ENCODE measurements at regions not wholly inside any gene's neighbourhood (a gene's known extent, or its start where the extent isn't known, plus 50 kb on each side); places are given as distances from the start of the nearest gene placed in this dataset.

- TF ChIP-seq CTCF (conservative IDR thresholded peaks at IDR 0.05; ENCODE audit: low read depth, low read length) = no peak
- DNase-seq (ENCODE audit: low read depth) = no peak
- H3K4me3 ChIP-seq (ENCODE audit: low read length) = no peak overlapping the region
These were observed 665.6 kb upstream of the KLHL29 start for GRCh38 chr2:22719396-22719795.

GRCh38 chr2:22729466-22729865 lies 655.5 kb upstream of the KLHL29 start:
- TF ChIP-seq CTCF (conservative IDR thresholded peaks at IDR 0.05; ENCODE audit: low read depth, low read length) = no peak
- no peak for DNase-seq (ENCODE audit: low read depth)
- H3K4me3 ChIP-seq (ENCODE audit: low read length) = no peak overlapping the region

GRCh38 chr2:22734373-22735045 lies 650.5 kb upstream of the KLHL29 start:
- no peak for TF ChIP-seq CTCF (conservative IDR thresholded peaks at IDR 0.05; ENCODE audit: low read depth, low read length)
- DNase-seq (ENCODE audit: low read depth) = no peak
- no peak overlapping the region for H3K4me3 ChIP-seq (ENCODE audit: low read length)

GRCh38 chr2:22737144-22737543 lies 647.8 kb upstream of the KLHL29 start:
- no peak for DNase-seq (ENCODE audit: low read depth)
- TF ChIP-seq CTCF (conservative IDR thresholded peaks at IDR 0.05; ENCODE audit: low read depth, low read length) = peak; percentile 31
- no peak overlapping the region for H3K4me3 ChIP-seq (ENCODE audit: low read length)

- H3K4me3 ChIP-seq (ENCODE audit: low read length) = no peak overlapping the region
- DNase-seq (ENCODE audit: low read depth) = no peak
- TF ChIP-seq CTCF (conservative IDR thresholded peaks at IDR 0.05; ENCODE audit: low read depth, low read length) = no peak
These were observed 643.8 kb upstream of the KLHL29 start for GRCh38 chr2:22741216-22741615.

- DNase-seq (ENCODE audit: low read depth) = no peak
- no peak overlapping the region for H3K4me3 ChIP-seq (ENCODE audit: low read length)
- TF ChIP-seq CTCF (conservative IDR thresholded peaks at IDR 0.05; ENCODE audit: low read depth, low read length) = no peak
These were observed 636.1 kb upstream of the KLHL29 start for GRCh38 chr2:22748909-22749308.

GRCh38 chr2:22753476-22753875 lies 631.5 kb upstream of the KLHL29 start:
- DNase-seq (ENCODE audit: low read depth) = no peak
- H3K4me3 ChIP-seq (ENCODE audit: low read length) = no peak overlapping the region
- no peak for TF ChIP-seq CTCF (conservative IDR thresholded peaks at IDR 0.05; ENCODE audit: low read depth, low read length)

Measured in retinal pigment epithelial cell (primary cell).